Islet of Langerhans (tissue), 1 donor: ENCODE measurements at regions not wholly inside any gene's neighbourhood (a gene's known extent, or its start where the extent isn't known, plus 50 kb on each side); places are given as distances from the start of the nearest gene placed in this dataset.
"Not testable (repeated sequence)": the region's sequence is repeated elsewhere in the genome, so short reads cannot be mapped to it uniquely, and the experiment has no call there.

Experiments
- FAIRE-seq: peaks from one replicate; lab custom pipeline; 2011; peaks lifted over from hg19 to GRCh38; lab: Jason Lieb, UNC

- FAIRE-seq, result no peak
These were observed 50.4 kb downstream of the KATNIP start for GRCh38 chr16:27600381-27600780.

- no peak for FAIRE-seq
These were observed 52.2 kb downstream of the KATNIP start for GRCh38 chr16:27602103-27602502.

GRCh38 chr16:27605500-27606106 lies 55.7 kb downstream of the KATNIP start:
- FAIRE-seq, result not testable (repeated sequence)

DNA sequence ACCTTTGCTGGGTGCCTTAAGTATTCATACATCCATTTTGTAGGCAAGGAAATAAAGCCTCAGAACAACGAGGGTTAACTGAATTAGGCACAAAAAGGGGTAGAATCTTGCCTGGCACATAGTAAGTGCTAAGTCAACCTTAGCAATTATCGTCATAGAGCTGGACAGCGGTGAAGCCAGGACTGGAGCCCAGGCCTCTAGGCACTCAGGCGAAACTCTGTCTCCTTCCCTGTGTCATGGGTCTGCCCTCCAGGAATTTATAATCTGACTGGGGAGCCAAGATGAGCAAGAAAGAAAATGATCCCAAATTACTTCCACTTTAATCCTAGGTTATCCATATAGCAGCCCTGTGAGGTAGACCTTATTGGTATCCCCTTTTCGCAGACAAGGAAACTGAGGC lies 61.4 kb downstream of the KATNIP start:
- FAIRE-seq, result no peak

GRCh38 chr16:27613238-27613791 lies 63.4 kb downstream of the KATNIP start:
- FAIRE-seq, result no peak

DNA sequence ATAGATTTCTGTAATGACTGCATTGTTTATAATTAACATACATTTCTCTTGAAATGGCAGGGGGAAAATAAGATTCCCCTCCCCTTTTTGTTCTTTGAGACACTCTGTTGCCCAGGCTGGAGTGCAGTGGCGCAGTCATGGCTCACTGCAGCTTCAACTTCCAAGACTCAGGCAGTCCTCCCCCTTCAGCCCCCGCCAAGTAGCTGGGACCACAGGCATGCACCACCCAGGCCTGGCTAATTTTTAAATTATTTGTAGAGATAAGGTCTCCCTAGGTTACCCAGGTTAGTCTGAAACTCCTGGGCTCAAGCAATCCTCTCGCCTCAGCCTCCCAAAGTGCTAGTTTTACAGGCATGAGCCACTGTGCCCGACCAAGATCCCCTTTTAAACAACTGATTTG lies 67.7 kb downstream of the KATNIP start:
- FAIRE-seq, result no peak

GRCh38 chr16:27618165-27618564 lies 68.2 kb downstream of the KATNIP start:
- FAIRE-seq, result no peak

DNA sequence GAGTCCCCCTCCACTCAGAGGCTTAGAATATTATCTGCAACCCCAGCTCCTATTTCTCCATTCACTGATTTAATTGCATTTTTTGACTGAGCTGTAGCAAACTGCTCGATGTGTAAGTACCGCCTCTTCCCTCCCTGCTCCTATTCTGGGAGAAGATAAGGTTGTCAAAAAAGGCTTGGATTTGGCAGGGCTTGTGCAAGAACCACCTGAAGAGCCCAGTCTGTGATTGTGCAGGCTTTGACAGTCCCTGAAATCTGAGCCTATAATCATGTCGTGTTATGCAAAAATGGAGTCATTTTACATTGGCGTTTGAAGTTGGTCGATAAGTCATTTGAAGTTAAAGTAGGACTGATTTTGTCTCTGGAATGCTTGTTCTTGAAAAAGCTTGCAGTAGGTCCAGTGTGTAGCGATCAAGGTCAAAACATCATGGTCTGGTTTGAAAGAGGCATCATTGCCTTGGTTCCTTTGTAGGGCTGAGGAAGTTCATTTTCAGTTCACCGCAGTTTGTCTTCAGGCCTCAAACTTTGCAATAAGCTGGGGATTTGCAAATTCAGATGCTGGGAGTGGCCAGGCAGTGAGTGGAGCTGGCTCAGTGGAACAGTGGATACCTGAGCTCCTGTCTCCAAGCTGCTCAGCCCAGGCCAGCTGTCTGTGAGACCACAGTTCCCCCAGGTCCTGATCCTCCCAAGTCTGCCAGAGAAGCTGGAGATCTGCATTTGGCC lies 68.8 kb downstream of the KATNIP start:
- FAIRE-seq, result no peak

- FAIRE-seq, result no peak
These were observed 70.6 kb downstream of the KATNIP start for GRCh38 chr16:27620541-27620940.

DNA sequence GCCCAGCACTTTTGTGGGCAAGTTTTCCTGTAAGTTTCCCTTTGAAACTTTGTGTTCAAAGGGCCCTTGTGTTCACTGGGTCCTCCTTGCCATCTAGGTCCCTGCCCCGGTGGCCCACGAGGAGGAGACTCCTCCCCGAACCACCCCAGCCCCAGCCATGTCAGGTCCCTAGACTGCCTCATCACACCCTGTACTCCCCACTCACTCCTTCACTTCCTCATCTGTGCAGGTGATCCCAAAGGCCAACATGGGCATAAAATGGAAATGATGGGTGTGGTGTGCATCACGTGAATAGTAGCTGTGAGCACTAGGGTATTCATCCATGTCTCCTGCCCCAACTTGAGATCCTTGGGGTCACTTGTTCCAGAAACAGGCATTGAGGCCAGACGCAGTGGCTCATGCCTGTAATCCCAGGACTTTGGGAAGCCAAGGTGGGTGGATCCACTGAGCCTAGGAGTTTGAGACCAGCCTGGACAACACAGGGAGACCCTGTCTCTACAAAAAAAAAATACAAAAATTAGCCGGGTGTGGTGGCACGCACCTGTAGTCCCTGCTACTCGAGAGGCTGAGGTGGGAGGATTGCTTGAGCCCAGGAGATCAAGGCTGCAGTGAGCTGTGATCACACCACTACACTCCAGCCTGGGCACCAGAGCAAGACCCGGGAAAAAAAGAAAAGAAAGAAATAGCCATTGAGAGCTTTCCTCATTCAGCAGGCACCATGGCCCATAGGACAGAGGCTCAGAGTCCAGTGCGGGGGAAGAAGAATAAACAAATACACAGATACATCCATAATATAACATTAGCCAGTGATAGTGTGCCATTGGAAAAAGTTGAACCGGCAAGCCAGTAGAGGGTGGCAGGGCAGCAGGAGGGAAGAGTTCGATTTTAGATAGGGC lies 74.5 kb downstream of the KATNIP start:
- FAIRE-seq, result no peak

- no peak for FAIRE-seq
These were observed 75.2 kb downstream of the KATNIP start for GRCh38 chr16:27625050-27625697.

DNA sequence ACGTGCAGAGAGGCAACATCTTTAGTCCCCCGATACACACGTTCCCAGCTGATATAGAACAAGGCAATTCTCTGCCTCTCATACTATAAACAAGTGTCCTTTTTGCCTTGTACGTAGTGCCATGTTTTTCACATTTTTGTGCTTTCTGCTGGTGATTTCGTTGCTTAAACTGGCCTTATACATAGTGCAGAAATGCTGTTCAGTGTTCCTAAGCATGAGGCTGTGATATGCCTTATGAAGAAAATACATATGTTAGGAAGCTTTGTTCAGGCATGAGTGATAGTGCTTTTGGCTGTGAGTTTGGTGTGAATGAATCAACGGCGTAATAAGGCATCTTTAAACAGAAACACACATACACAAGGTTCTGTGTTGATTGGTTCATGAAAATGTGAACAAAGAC lies 77.2 kb downstream of the KATNIP start:
- FAIRE-seq, result no peak

- FAIRE-seq, result no peak
These were observed 78.4 kb downstream of the KATNIP start for GRCh38 chr16:27628241-27628942.

DNA sequence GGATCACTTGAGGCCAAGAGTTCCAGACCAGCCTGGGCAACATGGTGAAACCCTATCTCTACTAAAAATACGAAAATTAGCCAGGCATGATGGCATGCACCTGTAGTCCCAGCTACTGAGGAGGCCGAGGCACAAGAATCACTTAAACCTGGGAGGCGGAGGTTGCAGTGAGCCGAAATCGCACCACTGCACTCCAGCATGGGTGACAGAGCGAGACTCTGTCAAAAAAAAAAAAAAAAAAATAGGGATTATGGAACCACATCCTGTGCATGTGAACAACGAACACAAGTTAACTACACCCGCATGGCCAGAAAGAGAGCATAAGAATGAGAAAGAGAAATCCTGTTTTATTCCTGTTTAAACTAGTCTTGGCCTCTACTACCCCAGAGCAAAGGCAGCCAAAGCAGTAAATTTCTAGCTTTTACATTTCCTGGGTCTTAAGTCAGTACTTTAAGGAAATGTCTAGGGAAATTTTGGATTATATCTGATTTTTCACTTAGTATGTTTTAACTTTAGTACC lies 79.1 kb downstream of the KATNIP start:
- not testable (repeated sequence) for FAIRE-seq

DNA sequence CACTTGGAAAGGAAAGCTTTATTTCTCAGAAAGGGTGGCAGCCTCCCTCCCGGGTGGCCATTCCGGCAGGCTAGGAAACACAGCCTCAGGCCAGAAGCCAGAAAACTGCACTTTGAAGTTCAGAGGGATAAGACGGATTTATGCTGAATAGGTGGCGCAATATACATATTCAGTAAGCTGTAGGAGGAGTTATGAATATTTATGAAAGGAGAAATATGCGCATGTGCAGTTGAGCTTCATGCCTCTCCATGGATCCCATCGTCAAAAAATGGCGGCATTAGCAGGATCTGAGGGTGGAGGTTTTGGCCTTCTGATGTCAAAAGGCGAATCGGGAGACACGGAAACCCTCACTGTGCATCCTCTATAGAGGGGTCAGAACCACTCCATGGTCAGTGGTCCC lies 82.3 kb downstream of the KATNIP start:
- no peak for FAIRE-seq

DNA sequence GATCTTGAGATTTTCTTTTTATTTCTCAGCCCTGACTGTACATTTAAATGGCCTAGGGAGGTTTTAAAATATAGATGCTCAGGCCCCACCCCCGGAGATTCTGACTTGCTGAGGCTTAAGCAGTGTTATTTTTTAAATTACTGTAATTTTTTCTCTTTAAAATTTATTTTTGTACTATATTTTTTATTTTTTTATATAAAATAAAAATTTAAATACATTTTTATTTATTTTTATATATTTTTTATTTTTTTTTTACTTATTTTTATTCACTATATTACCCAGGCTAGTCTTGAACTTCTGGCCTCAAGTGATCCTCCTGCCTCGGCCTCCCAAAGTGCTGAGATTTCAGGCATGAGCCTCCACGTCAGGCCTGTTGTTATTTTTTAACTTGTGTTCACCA lies 83.3 kb downstream of the KATNIP start:
- FAIRE-seq, result no peak

DNA sequence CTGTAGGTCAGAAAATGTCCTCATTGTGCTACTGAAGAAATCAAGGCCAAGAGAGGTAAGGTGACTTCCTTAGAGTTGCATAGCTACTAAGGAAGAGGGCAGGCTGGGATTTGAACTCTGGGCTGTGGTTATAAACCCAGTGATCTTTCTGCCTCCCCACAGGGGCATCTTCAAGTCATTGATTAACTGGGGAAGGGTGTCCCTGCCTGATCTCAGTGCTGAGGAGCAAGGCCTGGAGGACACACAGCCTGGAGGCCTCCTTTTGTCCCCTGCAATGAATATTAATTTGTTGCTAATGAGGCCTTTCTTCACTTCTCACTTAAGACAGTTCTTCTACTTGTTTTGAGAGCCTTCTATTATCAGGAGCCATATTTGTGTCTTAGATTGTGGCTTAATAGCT lies 83.8 kb downstream of the KATNIP start:
- FAIRE-seq, result no peak

DNA sequence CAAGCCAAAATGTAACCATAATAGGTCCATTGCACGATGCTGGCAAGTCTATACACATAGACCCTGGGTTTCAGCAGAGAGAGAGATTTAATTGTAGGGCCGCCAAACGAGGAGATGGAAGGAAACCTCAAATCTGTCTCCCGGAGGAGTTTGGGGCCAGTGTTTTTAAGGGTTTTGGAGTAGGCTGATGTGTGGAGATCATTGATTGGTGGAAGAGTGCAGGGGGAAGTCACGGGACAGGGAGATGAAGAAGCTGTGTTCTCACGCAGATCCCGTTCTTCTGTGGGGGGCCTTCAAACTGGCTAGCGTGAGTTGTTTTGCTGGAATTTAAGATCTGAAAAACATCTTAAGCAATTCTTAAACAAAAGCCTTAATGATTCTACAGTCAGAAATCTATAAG lies 84.8 kb downstream of the KATNIP start:
- no peak for FAIRE-seq

- FAIRE-seq, result no peak
These were observed 86.7 kb downstream of the KATNIP start for GRCh38 chr16:27636453-27637240.

DNA sequence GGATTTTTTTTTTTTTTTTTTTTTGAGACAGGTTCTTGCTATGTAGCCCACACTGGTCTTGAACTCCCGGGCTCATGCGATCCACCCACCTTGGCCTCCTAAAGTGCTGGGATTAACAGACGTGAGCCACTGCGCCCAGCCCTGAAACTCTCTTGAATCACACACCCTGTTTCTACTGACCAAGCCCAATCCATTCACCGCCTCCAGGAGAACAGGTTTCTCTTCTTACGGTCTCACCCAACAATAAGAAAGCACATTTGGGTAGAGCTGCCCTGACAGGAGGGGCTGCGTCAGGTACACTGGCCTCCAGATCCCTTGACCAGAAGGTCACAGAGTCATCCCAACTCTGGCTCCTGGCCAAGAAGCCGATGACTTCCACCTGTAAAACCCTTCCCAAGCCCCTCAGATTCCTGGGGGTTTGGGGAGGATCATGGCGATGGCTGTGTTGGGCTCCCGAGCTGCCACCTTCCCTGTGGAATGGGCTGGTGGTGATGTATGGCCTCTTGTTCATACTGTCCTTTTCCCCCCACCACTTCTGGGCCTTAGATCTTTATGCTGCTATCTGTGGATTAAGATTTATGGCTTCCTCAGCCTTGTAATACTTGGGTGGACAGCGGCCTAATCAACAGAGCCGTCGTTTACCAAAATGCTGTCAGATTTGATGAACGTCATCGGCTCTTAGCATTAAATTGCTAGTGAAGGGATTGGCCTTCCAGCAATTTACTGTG lies 89.1 kb downstream of the KATNIP start:
- no peak for FAIRE-seq
